ENCODE measurements at regions not wholly inside any gene's neighbourhood (a gene's known extent, or its start where the extent isn't known, plus 50 kb on each side); places are given as distances from the start of the nearest gene placed in this dataset.

GRCh38 chr18:77607087-77607486, 357.4 kb downstream of the GALR1 start:
- Histone ChIP-seq H3K4me3 (no peak overlapping the region), H3K9ac (no peak overlapping the region), H3K79me2 (ENCODE audit: insufficient read depth) (no peaks in the 10 kb centered on the region), H3K4me1 (ENCODE audit: insufficient read depth) (no peaks in the 10 kb centered on the region), H3K27me3 (replicated peaks; ENCODE audit: insufficient read depth) (no peaks in the 10 kb centered on the region), H4K20me1 (ENCODE audit: insufficient read depth) (no peaks in the 10 kb centered on the region), H3F3A (ENCODE audit: insufficient read depth) (no peaks in the 10 kb centered on the region), H3K36me3 (ENCODE audit: low read depth) (no peaks in the 10 kb centered on the region), H3K27ac (no peak overlapping the region), H2AFZ (no peak overlapping the region), H3K4me2 (ENCODE audit: unreplicated experiment) (no peak overlapping the region), H3K9me3 (ENCODE audit: low read depth) (no peaks in the 10 kb centered on the region), H3K9me2 (ENCODE audit: insufficient read depth) (no peaks in the 10 kb centered on the region)
- WGBS, 2 experiments (ENCODE audit: low coverage in 1 of 2, low lambda C conversion rate in 2 of 2, missing lambda C conversion rate in 2 of 2), result 70 to 71% methylated on average over 16 to 22 of the region's 22 CpGs
- in situ Hi-C loops (cut with MboI), result no loop called here
- DNase-seq, result no peak
- TF ChIP-seq EZH2 (IDR thresholded peaks at IDR 0.05; ENCODE audit: insufficient read depth, poor library complexity, severe bottlenecking), result no peak
- no peak for TF ChIP-seq EZH2phosphoT487 (IDR thresholded peaks at IDR 0.05; ENCODE audit: insufficient read depth, low read depth)

GRCh38 chr18:77608807-77609206, 359.2 kb downstream of the GALR1 start:
- H3F3A ChIP-seq (ENCODE audit: insufficient read depth), result no peaks in the 10 kb centered on the region
- TF ChIP-seq EZH2 (IDR thresholded peaks at IDR 0.05; ENCODE audit: insufficient read depth, poor library complexity, severe bottlenecking) (no peak), EZH2phosphoT487 (IDR thresholded peaks at IDR 0.05; ENCODE audit: insufficient read depth, low read depth) (no peak)
- H3K4me2 ChIP-seq (ENCODE audit: unreplicated experiment), result no peak overlapping the region
- H3K27me3 ChIP-seq (replicated peaks; ENCODE audit: insufficient read depth), result no peaks in the 10 kb centered on the region
- H2AFZ ChIP-seq, result no peak overlapping the region
- no peaks in the 10 kb centered on the region for H3K36me3 ChIP-seq (ENCODE audit: low read depth)
- H4K20me1 ChIP-seq (ENCODE audit: insufficient read depth), result no peaks in the 10 kb centered on the region
- H3K27ac ChIP-seq, result no peak overlapping the region
- no peaks in the 10 kb centered on the region for H3K9me3 ChIP-seq (ENCODE audit: low read depth)
- H3K79me2 ChIP-seq (ENCODE audit: insufficient read depth), result no peaks in the 10 kb centered on the region
- in situ Hi-C loops (cut with MboI), result no loop called here
- H3K4me1 ChIP-seq (ENCODE audit: insufficient read depth), result no peaks in the 10 kb centered on the region
- H3K9ac ChIP-seq, result no peak overlapping the region
- no peaks in the 10 kb centered on the region for H3K9me2 ChIP-seq (ENCODE audit: insufficient read depth)
- DNase-seq, result no peak
- 62 to 69% methylated on average over 10 of the region's 10 CpGs for WGBS, 2 experiments (ENCODE audit: low coverage in 1 of 2, low lambda C conversion rate in 2 of 2, missing lambda C conversion rate in 2 of 2)
- H3K4me3 ChIP-seq, result no peak overlapping the region

GRCh38 chr18:77617694-77618093, 368.0 kb downstream of the GALR1 start:
- Histone ChIP-seq H3K9me2 (ENCODE audit: insufficient read depth) (no peaks in the 10 kb centered on the region), H3K27ac (no peak overlapping the region), H3K9me3 (ENCODE audit: low read depth) (no peaks in the 10 kb centered on the region), H3K36me3 (ENCODE audit: low read depth) (no peaks in the 10 kb centered on the region), H3K79me2 (ENCODE audit: insufficient read depth) (no peaks in the 10 kb centered on the region), H3K4me3 (no peak overlapping the region), H3K27me3 (replicated peaks; ENCODE audit: insufficient read depth) (no peaks in the 10 kb centered on the region), H4K20me1 (ENCODE audit: insufficient read depth) (no peaks in the 10 kb centered on the region), H2AFZ (no peak overlapping the region), H3K4me2 (ENCODE audit: unreplicated experiment) (no peak overlapping the region), H3K9ac (no peak overlapping the region), H3K4me1 (ENCODE audit: insufficient read depth) (no peaks in the 10 kb centered on the region), H3F3A (ENCODE audit: insufficient read depth) (no peaks in the 10 kb centered on the region)
- 18 to 38% methylated on average over 3 of the region's 3 CpGs for WGBS, 2 experiments (ENCODE audit: low coverage in 1 of 2, low lambda C conversion rate in 2 of 2, missing lambda C conversion rate in 2 of 2)
- no peak for DNase-seq
- in situ Hi-C loops (cut with MboI), result no loop called here
- no peak for TF ChIP-seq EZH2 (IDR thresholded peaks at IDR 0.05; ENCODE audit: insufficient read depth, poor library complexity, severe bottlenecking)
- no peak for TF ChIP-seq EZH2phosphoT487 (IDR thresholded peaks at IDR 0.05; ENCODE audit: insufficient read depth, low read depth)

GRCh38 chr18:77619525-77619924, 369.9 kb downstream of the GALR1 start:
- Histone ChIP-seq H3K79me2 (ENCODE audit: insufficient read depth) (no peaks in the 10 kb centered on the region), H3K27ac (no peak overlapping the region), H3K9ac (no peak overlapping the region), H3K4me3 (no peak overlapping the region), H3K9me2 (ENCODE audit: insufficient read depth) (no peaks in the 10 kb centered on the region), H2AFZ (no peak overlapping the region), H3K27me3 (replicated peaks; ENCODE audit: insufficient read depth) (no peaks in the 10 kb centered on the region), H3K9me3 (ENCODE audit: low read depth) (no peaks in the 10 kb centered on the region), H4K20me1 (ENCODE audit: insufficient read depth) (no peaks in the 10 kb centered on the region), H3K4me1 (ENCODE audit: insufficient read depth) (no peaks in the 10 kb centered on the region), H3K36me3 (ENCODE audit: low read depth) (no peaks in the 10 kb centered on the region), H3K4me2 (ENCODE audit: unreplicated experiment) (no peak overlapping the region), H3F3A (ENCODE audit: insufficient read depth) (no peaks in the 10 kb centered on the region)
- no peak for DNase-seq
- in situ Hi-C loops (cut with MboI), result no loop called here
- TF ChIP-seq EZH2 (IDR thresholded peaks at IDR 0.05; ENCODE audit: insufficient read depth, poor library complexity, severe bottlenecking) (no peak), EZH2phosphoT487 (IDR thresholded peaks at IDR 0.05; ENCODE audit: insufficient read depth, low read depth) (no peak)

GRCh38 chr18:77622009-77622692, 372.5 kb downstream of the GALR1 start:
- Histone ChIP-seq H3K36me3 (ENCODE audit: low read depth) (no peaks in the 10 kb centered on the region), H2AFZ (no peak overlapping the region), H3K9ac (no peak overlapping the region), H3K27me3 (replicated peaks; ENCODE audit: insufficient read depth) (no peaks in the 10 kb centered on the region), H3F3A (ENCODE audit: insufficient read depth) (no peaks in the 10 kb centered on the region), H3K9me3 (ENCODE audit: low read depth) (no peaks in the 10 kb centered on the region), H3K9me2 (ENCODE audit: insufficient read depth) (no peaks in the 10 kb centered on the region), H4K20me1 (ENCODE audit: insufficient read depth) (no peaks in the 10 kb centered on the region), H3K79me2 (ENCODE audit: insufficient read depth) (no peaks in the 10 kb centered on the region), H3K27ac (no peak overlapping the region), H3K4me3 (no peak overlapping the region), H3K4me2 (ENCODE audit: unreplicated experiment) (no peak overlapping the region), H3K4me1 (ENCODE audit: insufficient read depth) (no peaks in the 10 kb centered on the region)
- in situ Hi-C loops (cut with MboI), result no loop called here
- 34 to 35% methylated on average over 7 to 8 of the region's 8 CpGs for WGBS, 2 experiments (ENCODE audit: low coverage in 1 of 2, low lambda C conversion rate in 2 of 2, missing lambda C conversion rate in 2 of 2)
- DNase-seq, result no peak
- TF ChIP-seq EZH2 (IDR thresholded peaks at IDR 0.05; ENCODE audit: insufficient read depth, poor library complexity, severe bottlenecking) (no peak), EZH2phosphoT487 (IDR thresholded peaks at IDR 0.05; ENCODE audit: insufficient read depth, low read depth) (no peak)
